ENCODE measurements at regions not wholly inside any gene's neighbourhood (a gene's known extent, or its start where the extent isn't known, plus 50 kb on each side); places are given as distances from the start of the nearest gene placed in this dataset.

DNA sequence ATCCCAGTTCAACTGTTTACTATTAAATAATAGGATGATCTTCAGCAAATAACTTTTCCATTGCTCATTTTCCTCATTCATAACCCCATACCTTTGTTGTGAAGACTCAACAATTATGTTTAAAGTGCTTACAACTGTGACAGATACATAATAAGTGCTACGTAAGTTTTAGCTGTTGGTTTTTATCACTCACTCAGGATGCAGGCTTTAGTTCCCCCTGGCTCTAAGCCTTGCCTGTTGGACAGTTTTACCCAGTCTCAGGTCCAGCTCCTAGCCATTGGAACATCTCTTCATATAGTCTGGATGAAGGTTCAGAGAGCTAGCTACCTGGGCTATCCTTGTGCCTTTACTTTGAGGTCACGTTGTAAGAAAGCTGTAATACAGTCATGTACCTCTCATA is 353.2 kb downstream of the CRPPA start:
- TF ChIP-seq, protein P1, sequence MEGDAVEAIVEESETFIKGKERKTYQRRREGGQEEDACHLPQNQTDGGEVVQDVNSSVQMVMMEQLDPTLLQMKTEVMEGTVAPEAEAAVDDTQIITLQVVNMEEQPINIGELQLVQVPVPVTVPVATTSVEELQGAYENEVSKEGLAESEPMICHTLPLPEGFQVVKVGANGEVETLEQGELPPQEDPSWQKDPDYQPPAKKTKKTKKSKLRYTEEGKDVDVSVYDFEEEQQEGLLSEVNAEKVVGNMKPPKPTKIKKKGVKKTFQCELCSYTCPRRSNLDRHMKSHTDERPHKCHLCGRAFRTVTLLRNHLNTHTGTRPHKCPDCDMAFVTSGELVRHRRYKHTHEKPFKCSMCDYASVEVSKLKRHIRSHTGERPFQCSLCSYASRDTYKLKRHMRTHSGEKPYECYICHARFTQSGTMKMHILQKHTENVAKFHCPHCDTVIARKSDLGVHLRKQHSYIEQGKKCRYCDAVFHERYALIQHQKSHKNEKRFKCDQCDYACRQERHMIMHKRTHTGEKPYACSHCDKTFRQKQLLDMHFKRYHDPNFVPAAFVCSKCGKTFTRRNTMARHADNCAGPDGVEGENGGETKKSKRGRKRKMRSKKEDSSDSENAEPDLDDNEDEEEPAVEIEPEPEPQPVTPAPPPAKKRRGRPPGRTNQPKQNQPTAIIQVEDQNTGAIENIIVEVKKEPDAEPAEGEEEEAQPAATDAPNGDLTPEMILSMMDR (conservative IDR thresholded peaks at IDR 0.05 in 1 of 2, IDR thresholded peaks at IDR 0.05 in 1 of 2; ENCODE audit: extremely low read depth in 1 of 2, insufficient read depth in 1 of 2, low read depth in 1 of 2, low read length in 2 of 2): no peak
- TF ChIP-seq EZH2 (IDR thresholded peaks at IDR 0.05; ENCODE audit: borderline replicate concordance, low read length): no peak
